Ovary (tissue), 7 donors: ENCODE measurements at regions not wholly inside any gene's neighbourhood (a gene's known extent, or its start where the extent isn't known, plus 50 kb on each side); places are given as distances from the start of the nearest gene placed in this dataset.

Source experiments
- DNase-seq, 5 donors: peaks; one replicate each; pipeline ENCODE4 v3.0.0-alpha.2; 2019 to 2020
- H3K27ac ChIP-seq, 2 donors: fragments of 200-600 bp; one replicate each; pipeline versions ENCODE4 v1.5.1 to v1.8.0; 2019 to 2022
- H3K27me3 ChIP-seq: fragments of 200-600 bp; one replicate; pipeline ENCODE4 v1.8.0; 2022
- H3K36me3 ChIP-seq: fragments of 200-600 bp; sonication (generic); one replicate; pipeline ENCODE4 v1.5.1; 2019
- H3K4me1 ChIP-seq: one replicate; pipeline ENCODE4 v1.8.1; 2013; ENCODE audit warnings: mild to moderate bottlenecking, moderate library complexity; ENCODE audit not compliant: insufficient read depth
- H3K4me3 ChIP-seq: fragments of 200-600 bp; sonication (generic); one replicate; pipeline ENCODE4 v1.5.1; 2017
- H3K9me3 ChIP-seq, 2 donors: fragments of 200-600 bp in 1 of 2; sonication (generic) in 1 of 2; one replicate each; pipeline versions ENCODE4 v1.5.1 to v1.8.1; 2013 to 2019; ENCODE audit warnings: mild to moderate bottlenecking in 1 of 2, moderate library complexity in 1 of 2
- CTCF ChIP-seq, 3 donors: fragments of 450-650 bp in 2 of 3; fragments of 200-600 bp in 1 of 3; IDR thresholded peaks; one replicate each; pipeline versions ENCODE4 v1.5.1 to v1.8.0; 2016 to 2022; ENCODE audit warnings: antibody characterized with exemption in 3 of 3, mild to moderate bottlenecking in 1 of 3
- EP300 ChIP-seq: sonication (generic); formaldehyde crosslinking; IDR thresholded peaks from one replicate; pipeline ENCODE4 v1.6.1; 2017; ENCODE audit warnings: antibody characterized with exemption
- POLR2A ChIP-seq: fragments of 450-650 bp; IDR thresholded peaks from one replicate; pipeline ENCODE4 v1.6.1; 2017; ENCODE audit warnings: antibody characterized with exemption, mild to moderate bottlenecking, moderate library complexity
- WGBS, 3 donors: extraction: QIAGEN DNeasy Blood & Tissue Kit in 1 of 3; methylation state at CpG; one replicate each; pipeline versions ENCODE4 v1.1.5 to v1.1.7; 2013 to 2017; 5-methylcytosine and 5-hydroxymethylcytosine counted together
- intact Hi-C, 4 donors: fragments of 100-400 bp; cut with DNase I; formaldehyde crosslinking; loops; one replicate each; pipeline versions ENCODE4 v1.11.0 to v1.15.1; 2022 to 2023
- donor health status: DM: no; HTN: no; CAD: no; lungs with moderate emphysema.
- donor health status: DM: no; HTN: no; CAD: no.
- donor health status: Bipolar disorder and iron deficiency.
- donor health status: DM: no; HTN: no; CAD: no.
- donor health status: DM: yes; HTN: yes; CAD: no.

- Histone ChIP-seq H3K4me1 (no peaks in the 10 kb centered on the region), H3K36me3 (no peaks in the 10 kb centered on the region), H3K27ac (no peak overlapping the region), H3K9me3 (no peaks in the 10 kb centered on the region), H3K27me3 (no peaks in the 10 kb centered on the region), H3K4me3 (no peak overlapping the region)
- intact Hi-C loops = no loop called here
- WGBS, 3 donors = 60 to 74% (median 63%) methylated on average over 1 of the region's 1 CpG
- TF ChIP-seq EP300 = no peak
- no peak for TF ChIP-seq POLR2A
- TF ChIP-seq CTCF (IDR thresholded peaks at IDR 0.05) = no peak
- DNase-seq = no peak
Observed at GRCh38 chr4:26094911-26095310, 180.9 kb downstream of the SMIM20 start.

- Histone ChIP-seq H3K27ac (no peak overlapping the region), H3K4me1 (no peaks in the 10 kb centered on the region), H3K9me3 (no peaks in the 10 kb centered on the region), H3K36me3 (no peaks in the 10 kb centered on the region), H3K27me3 (no peaks in the 10 kb centered on the region), H3K4me3 (no peak overlapping the region)
- DNase-seq = no peak
- TF ChIP-seq CTCF (IDR thresholded peaks at IDR 0.05) (no peak), POLR2A (no peak), EP300 (no peak)
- intact Hi-C loops = no loop called here
Observed at GRCh38 chr4:26099967-26100366, 185.9 kb downstream of the SMIM20 start.

- H3K36me3 ChIP-seq = no peaks in the 10 kb centered on the region
- 91 to 94% (median 93%) methylated on average over 4 of the region's 4 CpGs for WGBS, 3 donors
- H3K9me3 ChIP-seq = no peaks in the 10 kb centered on the region
- no peak for DNase-seq
- H3K27ac ChIP-seq = no peak overlapping the region
- H3K4me3 ChIP-seq = no peak overlapping the region
- no peaks in the 10 kb centered on the region for H3K4me1 ChIP-seq
- TF ChIP-seq EP300 (no peak), CTCF (IDR thresholded peaks at IDR 0.05) (no peak), POLR2A (no peak)
- intact Hi-C loops = no loop called here
- no peaks in the 10 kb centered on the region for H3K27me3 ChIP-seq
Observed at GRCh38 chr4:26101011-26101410, 187.0 kb downstream of the SMIM20 start.

GRCh38 chr4:26104056-26104685 lies 190.2 kb downstream of the SMIM20 start:
- Histone ChIP-seq H3K4me3 (no peak overlapping the region), H3K36me3 (no peaks in the 10 kb centered on the region), H3K27ac (no peak overlapping the region), H3K27me3 (no peaks in the 10 kb centered on the region), H3K4me1 (no peaks in the 10 kb centered on the region), H3K9me3 (no peaks in the 10 kb centered on the region)
- intact Hi-C loops = no loop called here
- TF ChIP-seq POLR2A = no peak
- no peak for TF ChIP-seq EP300
- TF ChIP-seq CTCF (IDR thresholded peaks at IDR 0.05) = no peak
- DNase-seq = no peak
- WGBS, 3 donors = 89 to 96% (median 94%) methylated on average over 3 of the region's 3 CpGs
